Lung (tissue), 11 donors: ENCODE measurements at regions not wholly inside any gene's neighbourhood (a gene's known extent, or its start where the extent isn't known, plus 50 kb on each side); places are given as distances from the start of the nearest gene placed in this dataset.
A peak's percentile ranks its signal among the peaks of the same experiment; 100 is the strongest.

Experiments used
- ATAC-seq: fragments of 200-7000 bp; cut with Tn5 transposase; one replicate; pipeline ENCODE4 v1.9.1; 2020; ENCODE audit warnings: moderate number of reproducible peaks; ENCODE audit not compliant: insufficient read depth, low FRiP score
- DNase-seq, 3 donors: peaks; one replicate each; pipeline ENCODE4 v3.0.0-alpha.2; 2013 to 2017
- H3K27ac ChIP-seq, 2 donors: one replicate each; pipeline ENCODE4 v1.5.1; 2013; ENCODE audit warnings: mild to moderate bottlenecking in 2 of 2, moderate library complexity in 2 of 2, control low read depth in 1 of 2, inconsistent platforms in 1 of 2, low read depth in 1 of 2, low read length in 1 of 2
- H3K27me3 ChIP-seq, 3 donors: one replicate each; pipeline ENCODE4 v1.5.1; 2013; ENCODE audit warnings: low read length in 2 of 3; ENCODE audit not compliant: control insufficient read depth in 3 of 3, insufficient read depth in 3 of 3
- H3K36me3 ChIP-seq, 4 donors: one replicate each; pipeline ENCODE4 v1.5.1; 2013; ENCODE audit warnings: low read length in 4 of 4, mild to moderate bottlenecking in 1 of 4, moderate library complexity in 1 of 4; ENCODE audit not compliant: control insufficient read depth in 4 of 4, insufficient read depth in 4 of 4
- H3K4me1 ChIP-seq, 5 donors: one replicate each; pipeline ENCODE4 v1.5.1; 2013; ENCODE audit warnings: low read length in 5 of 5, mild to moderate bottlenecking in 2 of 5, moderate library complexity in 1 of 5; ENCODE audit not compliant: control insufficient read depth in 5 of 5, insufficient read depth in 5 of 5
- H3K4me3 ChIP-seq: one replicate; pipeline ENCODE4 v1.5.1; 2013; ENCODE audit warnings: mild to moderate bottlenecking, control low read depth, moderate library complexity
- H3K9ac ChIP-seq, 2 donors: one replicate each; pipeline ENCODE4 v1.5.1; 2013; ENCODE audit warnings: low read length in 2 of 2, control low read depth in 1 of 2; ENCODE audit not compliant: insufficient read depth in 1 of 2
- H3K9me3 ChIP-seq, 4 donors: one replicate each; pipeline ENCODE4 v1.5.1; 2013; ENCODE audit warnings: low read length in 3 of 4, mild to moderate bottlenecking in 1 of 4, moderate library complexity in 1 of 4; ENCODE audit not compliant: control insufficient read depth in 4 of 4, insufficient read depth in 3 of 4
- CTCF ChIP-seq: IDR thresholded peaks from 2 replicates; pipeline ENCODE4 v1.5.1; 2012; ENCODE audit warnings: mild to moderate bottlenecking; ENCODE audit errors: control extremely low read depth, extremely low read depth
- WGBS, 2 donors: extraction: QIAGEN DNeasy Blood & Tissue Kit; methylation state at CpG; one replicate each; pipeline ENCODE4 v1.1.7; 2013; 5-methylcytosine and 5-hydroxymethylcytosine counted together
- donor health status: control.
- donor health status: control.
- donor health status: Bipolar disorder and iron deficiency.
- donor health status: healthy.
- donor health status: DM: yes; HTN: yes; CAD: no.

- DNase-seq (peak in 2 of 3 donors; percentile 83 to 86), ATAC-seq (no peak)
- Histone ChIP-seq H3K9ac (no peak overlapping the region), H3K36me3 (no peaks in the 10 kb centered on the region), H3K27me3 (no peaks in the 10 kb centered on the region), H3K9me3 (peaks cover 0 to 6% (median under 1%) of the 10 kb centered on the region in 4 donors), H3K4me3 (no peak overlapping the region), H3K4me1 (peaks cover 0 to 4% (median 0%) of the 10 kb centered on the region in 5 donors), H3K27ac (no peak overlapping the region)
- WGBS, 2 donors, result 83 to 100% methylated on average over 1 of the region's 1 CpG
- no peak for TF ChIP-seq CTCF
These were observed 779.6 kb upstream of the NECTIN3 start for GRCh38 chr3:110291886-110292501.

GRCh38 chr3:110293660-110294059, 778.0 kb upstream of the NECTIN3 start:
- H3K9me3 ChIP-seq, result peaks cover 0 to 6% (median under 1%) of the 10 kb centered on the region in 4 donors
- no peak for ATAC-seq
- no peaks in the 10 kb centered on the region for H3K27me3 ChIP-seq
- H3K27ac ChIP-seq, result no peak overlapping the region
- no peak for TF ChIP-seq CTCF
- H3K4me3 ChIP-seq, result no peak overlapping the region
- DNase-seq, result no peak
- no peak overlapping the region for H3K9ac ChIP-seq
- peaks cover 0 to 4% (median 0%) of the 10 kb centered on the region in 5 donors for H3K4me1 ChIP-seq
- H3K36me3 ChIP-seq, result no peaks in the 10 kb centered on the region

GRCh38 chr3:110296885-110297284, 774.7 kb upstream of the NECTIN3 start:
- DNase-seq (no peak), ATAC-seq (no peak)
- H3K9ac ChIP-seq, result no peak overlapping the region
- no peaks in the 10 kb centered on the region for H3K36me3 ChIP-seq
- no peaks in the 10 kb centered on the region for H3K4me1 ChIP-seq
- peaks cover 0 to 6% (median under 1%) of the 10 kb centered on the region in 4 donors for H3K9me3 ChIP-seq
- H3K27me3 ChIP-seq, result no peaks in the 10 kb centered on the region
- TF ChIP-seq CTCF, result no peak
- 60 to 83% methylated on average over 1 of the region's 1 CpG for WGBS, 2 donors
- H3K4me3 ChIP-seq, result no peak overlapping the region
- H3K27ac ChIP-seq, result no peak overlapping the region

GRCh38 chr3:110301781-110302180, 769.8 kb upstream of the NECTIN3 start:
- H3K9ac ChIP-seq, result no peak overlapping the region
- DNase-seq (no peak), ATAC-seq (no peak)
- H3K27ac ChIP-seq, result no peak overlapping the region
- WGBS, 2 donors, result 84 to 89% methylated on average over 3 of the region's 3 CpGs
- H3K27me3 ChIP-seq, result no peaks in the 10 kb centered on the region
- H3K36me3 ChIP-seq, result no peaks in the 10 kb centered on the region
- no peaks in the 10 kb centered on the region for H3K4me1 ChIP-seq
- no peak for TF ChIP-seq CTCF
- H3K9me3 ChIP-seq, result no peaks in the 10 kb centered on the region
- no peak overlapping the region for H3K4me3 ChIP-seq
